ENCODE measurements at regions not wholly inside any gene's neighbourhood (a gene's known extent, or its start where the extent isn't known, plus 50 kb on each side); places are given as distances from the start of the nearest gene placed in this dataset.
"Not testable (repeated sequence)": the region's sequence is repeated elsewhere in the genome, so short reads cannot be mapped to it uniquely, and the experiment has no call there.

DNA sequence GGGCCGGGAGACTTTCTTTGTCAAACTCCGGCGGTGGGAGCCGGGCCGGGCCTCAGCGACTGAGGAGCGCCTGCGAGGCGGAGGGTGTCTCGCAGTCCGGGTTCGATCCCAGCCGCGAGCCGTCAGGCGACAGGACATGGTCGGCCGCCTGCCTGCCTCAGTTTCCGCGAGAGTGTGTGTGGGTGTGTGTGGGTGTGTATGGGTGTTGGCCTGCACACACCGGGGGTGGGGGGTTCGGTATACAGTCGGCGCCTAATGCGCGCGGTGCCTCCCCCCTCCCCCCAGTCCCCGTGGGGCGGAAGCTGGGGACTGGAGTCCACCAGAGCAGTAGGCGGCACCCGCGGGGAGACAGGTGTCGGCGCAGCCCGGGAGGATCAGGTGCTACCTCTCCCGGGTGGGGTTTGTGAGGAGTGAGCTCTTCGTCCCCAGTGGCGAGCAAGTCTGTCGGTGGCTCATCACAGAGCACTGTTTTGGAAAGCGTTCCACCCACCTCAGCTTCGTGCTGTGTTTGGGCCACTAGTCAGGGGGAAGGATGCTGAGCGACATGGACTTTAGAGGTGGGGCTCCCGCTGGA, 246.3 kb downstream of the GOLGA6L6 start:
- Histone ChIP-seq H3K4me1 (ENCODE audit: control insufficient read depth in 2 of 3, insufficient read depth in 2 of 3, low read depth in 1 of 3, low read length in 3 of 3) (no peaks in the 10 kb centered on the region), H3K9ac (ENCODE audit: low read length in 3 of 3) (no peak overlapping the region), H3K27ac (ENCODE audit: low read depth in 2 of 2, low read length in 2 of 2) (no peak overlapping the region), H3K27me3 (ENCODE audit: control insufficient read depth, insufficient read depth, low read length) (no peaks in the 10 kb centered on the region), H3K9me3 (ENCODE audit: control insufficient read depth in 2 of 3, insufficient read depth in 1 of 3, low read length in 3 of 3) (no peaks in the 10 kb centered on the region), H3K36me3 (ENCODE audit: control insufficient read depth in 2 of 3, insufficient read depth in 3 of 3, low read length in 3 of 3) (no peaks in the 10 kb centered on the region), H3K4me3 (ENCODE audit: low read length in 3 of 3) (no peak overlapping the region)
- DNase-seq (peak in 2 of 5 donors; percentile 64 to 82), FAIRE-seq (no peak)
- intact Hi-C loops (cut with DNase I), result no loop called here
- no peak for TF ChIP-seq CTCF (IDR thresholded peaks at IDR 0.05; ENCODE audit: borderline replicate concordance, extremely low read depth, insufficient read depth)

GRCh38 chr15:20294651-20295237, 246.9 kb downstream of the GOLGA6L6 start:
- DNase-seq (peak in 2 of 5 donors; percentile 56 to 80), FAIRE-seq (no peak)
- intact Hi-C loops (cut with DNase I), result no loop called here

GRCh38 chr15:20292422-20293005, 249.1 kb downstream of the GOLGA6L6 start:
- H3K36me3 ChIP-seq (ENCODE audit: control insufficient read depth in 2 of 3, insufficient read depth in 3 of 3, low read length in 3 of 3); H3K9me3 ChIP-seq (ENCODE audit: control insufficient read depth in 2 of 3, insufficient read depth in 1 of 3, low read length in 3 of 3); H3K4me1 ChIP-seq (ENCODE audit: control insufficient read depth in 2 of 3, insufficient read depth in 2 of 3, low read depth in 1 of 3, low read length in 3 of 3); H3K9ac ChIP-seq (ENCODE audit: low read length in 3 of 3); H3K4me3 ChIP-seq (ENCODE audit: low read length in 3 of 3); FAIRE-seq; intact Hi-C loops (cut with DNase I); H3K27me3 ChIP-seq (ENCODE audit: control insufficient read depth, insufficient read depth, low read length); DNase-seq; H3K27ac ChIP-seq (ENCODE audit: low read depth in 2 of 2, low read length in 2 of 2): not testable (repeated sequence)

More at GRCh38 chr15:20294651-20295237, 246.9 kb downstream of the GOLGA6L6 start:
- Histone ChIP-seq H3K4me1 (ENCODE audit: control insufficient read depth in 2 of 3, insufficient read depth in 2 of 3, low read depth in 1 of 3, low read length in 3 of 3) (no peaks in the 10 kb centered on the region), H3K27ac (ENCODE audit: low read depth in 2 of 2, low read length in 2 of 2) (no peak overlapping the region), H3K36me3 (ENCODE audit: control insufficient read depth in 2 of 3, insufficient read depth in 3 of 3, low read length in 3 of 3) (no peaks in the 10 kb centered on the region), H3K27me3 (ENCODE audit: control insufficient read depth, insufficient read depth, low read length) (no peaks in the 10 kb centered on the region), H3K4me3 (ENCODE audit: low read length in 3 of 3) (no peak overlapping the region), H3K9me3 (ENCODE audit: control insufficient read depth in 2 of 3, insufficient read depth in 1 of 3, low read length in 3 of 3) (no peaks in the 10 kb centered on the region), H3K9ac (ENCODE audit: low read length in 3 of 3) (no peak overlapping the region)
- no peak for TF ChIP-seq CTCF (IDR thresholded peaks at IDR 0.05; ENCODE audit: borderline replicate concordance, extremely low read depth, insufficient read depth)

DNA sequence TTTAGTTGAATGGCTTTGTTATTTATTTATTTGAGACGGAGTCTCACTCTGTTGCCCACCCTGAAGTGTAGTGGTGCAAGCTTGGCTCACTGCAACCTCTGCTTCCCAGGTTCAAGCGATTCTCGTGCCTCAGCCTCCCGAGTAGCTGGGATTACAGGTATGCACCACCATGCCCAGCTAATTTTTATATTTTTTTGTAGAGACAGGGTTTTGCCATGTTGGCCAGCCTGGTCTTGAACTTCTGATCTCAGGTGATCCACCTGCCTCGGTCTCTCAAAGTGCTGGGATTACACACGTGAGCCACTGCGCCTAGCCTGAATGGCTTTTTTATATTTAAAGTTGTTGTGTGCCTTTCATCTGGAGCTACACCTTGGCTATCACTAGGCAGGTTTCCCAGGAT, 250.0 kb downstream of the GOLGA6L6 start:
- H3K9ac ChIP-seq (ENCODE audit: low read length in 3 of 3); H3K27ac ChIP-seq (ENCODE audit: low read depth in 2 of 2, low read length in 2 of 2); H3K4me3 ChIP-seq (ENCODE audit: low read length in 3 of 3); H3K4me1 ChIP-seq (ENCODE audit: control insufficient read depth in 2 of 3, insufficient read depth in 2 of 3, low read depth in 1 of 3, low read length in 3 of 3); H3K27me3 ChIP-seq (ENCODE audit: control insufficient read depth, insufficient read depth, low read length); intact Hi-C loops (cut with DNase I); H3K9me3 ChIP-seq (ENCODE audit: control insufficient read depth in 2 of 3, insufficient read depth in 1 of 3, low read length in 3 of 3); H3K36me3 ChIP-seq (ENCODE audit: control insufficient read depth in 2 of 3, insufficient read depth in 3 of 3, low read length in 3 of 3); FAIRE-seq: not testable (repeated sequence)
- peak in 1 of 5 donors; percentile 5 for DNase-seq

DNA sequence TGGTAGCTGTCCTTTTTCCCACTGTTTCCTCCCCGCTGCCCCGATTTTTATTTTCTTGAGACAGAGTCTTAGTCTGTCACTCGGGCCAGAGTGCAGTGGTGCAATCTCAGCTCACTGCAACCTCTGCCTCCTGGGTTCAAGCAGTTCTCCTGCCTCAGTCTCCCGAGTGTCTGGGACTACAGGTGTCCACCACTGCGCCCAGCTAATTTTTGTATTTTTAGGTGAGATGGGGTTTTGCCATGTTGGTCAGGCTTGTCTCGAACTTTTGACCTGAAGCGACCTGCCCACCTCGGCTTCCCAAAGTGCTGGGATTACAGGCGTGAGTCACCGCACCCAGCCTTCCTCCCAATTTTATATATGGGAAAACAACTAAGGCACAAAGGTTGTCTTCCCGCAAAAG, 251.0 kb downstream of the GOLGA6L6 start:
- DNase-seq, result peak in 1 of 5 donors; percentile 5
- H3K36me3 ChIP-seq (ENCODE audit: control insufficient read depth in 2 of 3, insufficient read depth in 3 of 3, low read length in 3 of 3); intact Hi-C loops (cut with DNase I); FAIRE-seq; H3K4me3 ChIP-seq (ENCODE audit: low read length in 3 of 3); H3K9ac ChIP-seq (ENCODE audit: low read length in 3 of 3); H3K9me3 ChIP-seq (ENCODE audit: control insufficient read depth in 2 of 3, insufficient read depth in 1 of 3, low read length in 3 of 3); H3K27me3 ChIP-seq (ENCODE audit: control insufficient read depth, insufficient read depth, low read length); H3K4me1 ChIP-seq (ENCODE audit: control insufficient read depth in 2 of 3, insufficient read depth in 2 of 3, low read depth in 1 of 3, low read length in 3 of 3); H3K27ac ChIP-seq (ENCODE audit: low read depth in 2 of 2, low read length in 2 of 2): not testable (repeated sequence)

GRCh38 chr15:20289538-20290103, 252.0 kb downstream of the GOLGA6L6 start:
- H3K9me3 ChIP-seq (ENCODE audit: control insufficient read depth in 2 of 3, insufficient read depth in 1 of 3, low read length in 3 of 3); H3K4me3 ChIP-seq (ENCODE audit: low read length in 3 of 3); H3K27ac ChIP-seq (ENCODE audit: low read depth in 2 of 2, low read length in 2 of 2); intact Hi-C loops (cut with DNase I); H3K4me1 ChIP-seq (ENCODE audit: control insufficient read depth in 2 of 3, insufficient read depth in 2 of 3, low read depth in 1 of 3, low read length in 3 of 3); H3K9ac ChIP-seq (ENCODE audit: low read length in 3 of 3); H3K27me3 ChIP-seq (ENCODE audit: control insufficient read depth, insufficient read depth, low read length); FAIRE-seq; H3K36me3 ChIP-seq (ENCODE audit: control insufficient read depth in 2 of 3, insufficient read depth in 3 of 3, low read length in 3 of 3): not testable (repeated sequence)
- peak in 1 of 5 donors; percentile 17 for DNase-seq

All from kidney (tissue), 13 donors.